Head of caudate nucleus (tissue), 42 donors: ENCODE measurements at regions not wholly inside any gene's neighbourhood (a gene's known extent, or its start where the extent isn't known, plus 50 kb on each side); places are given as distances from the start of the nearest gene placed in this dataset.

Experiments used
- DNase-seq, 42 donors: peaks; one replicate each; pipeline versions ENCODE4 v3.0.0 to v3.0.0-alpha.2; 2020 to 2021; ENCODE audit warnings: mixed read lengths in 7 of 42
- intact Hi-C: fragments of 100-400 bp; cut with DNase I; formaldehyde crosslinking; loops from one replicate; pipeline ENCODE4 v1.15.0; 2022

- DNase-seq = peak in 40 of 42 donors; percentile 2 to 80 (median 42)
Measured at GRCh38 chrX:40343319-40343718, 237.5 kb upstream of the ATP6AP2 start.

GRCh38 chrX:40340116-40340515 is 240.7 kb upstream of the ATP6AP2 start:
- intact Hi-C loops = no loop called here
- DNase-seq = no peak

More at GRCh38 chrX:40343319-40343718, 237.5 kb upstream of the ATP6AP2 start:
- intact Hi-C loops = no loop called here

DNA sequence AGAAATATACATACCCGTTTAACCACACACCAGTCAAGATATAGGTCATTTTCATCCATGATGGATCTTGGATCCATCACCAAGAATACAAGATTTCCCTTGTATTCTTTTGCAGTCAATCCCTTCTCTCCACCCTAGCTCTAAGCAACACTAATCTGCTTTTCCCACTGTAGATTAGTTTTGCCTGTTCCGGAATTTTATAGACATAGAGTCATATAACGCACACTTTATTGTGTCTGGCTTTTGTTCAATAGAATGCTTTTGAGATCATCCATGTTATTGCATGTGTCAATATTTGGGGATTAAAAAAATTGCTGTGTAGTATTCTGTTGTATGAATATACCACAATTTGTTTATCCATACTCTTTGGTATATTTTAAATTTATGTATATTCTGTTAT is 235.6 kb upstream of the BCOR start:
- intact Hi-C loops = no loop called here
- no peak for DNase-seq

- intact Hi-C loops = no loop called here
- no peak for DNase-seq
Measured at GRCh38 chrX:40331762-40332161, 234.0 kb upstream of the BCOR start.

GRCh38 chrX:40331353-40331752 is 233.6 kb upstream of the BCOR start:
- intact Hi-C loops = no loop called here
- DNase-seq = no peak

- intact Hi-C loops = no loop called here
- no peak for DNase-seq
Measured at GRCh38 chrX:40329616-40330015, 231.9 kb upstream of the BCOR start.

DNA sequence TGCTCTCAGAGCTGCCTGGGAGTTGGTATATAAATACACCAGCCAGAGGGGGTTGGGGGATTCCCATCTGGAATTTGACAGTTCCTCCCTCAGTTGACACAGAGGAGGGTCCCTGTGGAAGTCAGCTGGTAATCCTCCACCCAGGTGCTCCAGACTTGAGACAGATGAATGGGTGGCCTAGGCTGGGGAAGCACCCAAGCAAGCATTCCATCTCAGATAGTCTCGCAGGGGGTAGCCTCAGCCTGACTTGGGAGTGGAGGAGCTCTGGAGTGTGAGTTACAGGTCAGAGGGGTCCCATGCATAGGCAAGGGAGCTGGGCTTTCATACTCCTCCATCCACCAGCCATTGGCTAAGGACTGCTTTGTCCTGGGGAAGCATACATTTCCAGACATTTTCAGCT is 229.3 kb upstream of the BCOR start:
- no peak for DNase-seq

DNA sequence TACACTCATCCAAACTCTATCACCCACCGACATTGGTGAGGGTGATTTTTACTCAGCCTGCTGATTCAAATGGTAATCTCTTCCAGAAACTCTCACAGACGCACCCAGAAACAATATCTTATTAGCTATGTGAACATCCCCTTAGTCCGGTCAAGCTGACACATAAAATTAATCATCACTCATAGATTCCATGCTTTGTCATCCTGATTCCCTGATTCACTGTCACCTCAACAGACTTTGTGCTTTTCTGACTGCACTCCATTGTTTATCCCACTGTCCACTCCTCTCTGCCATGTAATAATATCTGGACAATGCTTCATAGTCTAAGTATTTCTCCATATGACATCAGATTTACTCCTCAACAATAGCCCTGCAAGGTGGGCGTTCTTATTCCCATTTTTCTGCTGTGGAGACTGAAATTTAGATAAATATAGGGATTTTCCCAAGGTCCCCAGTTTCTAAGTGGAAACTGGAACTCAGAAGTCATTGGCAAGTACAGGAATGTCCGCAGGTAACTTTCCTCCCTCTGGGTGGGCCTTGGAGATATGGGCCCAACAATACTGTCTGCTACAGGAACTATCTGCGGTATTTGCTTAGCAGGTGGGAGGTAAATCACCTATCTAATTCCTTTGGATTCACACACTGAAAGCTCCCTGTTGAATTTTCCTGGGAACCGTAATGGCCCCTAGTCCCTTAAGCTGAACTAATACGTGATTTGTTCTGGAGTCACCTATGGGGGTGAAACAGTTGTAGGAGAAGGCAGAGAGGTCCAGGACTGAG is 228.6 kb upstream of the BCOR start:
- intact Hi-C loops = no loop called here
- DNase-seq = no peak

More for the DNA sequence above, 229.3 kb upstream of the BCOR start:
- intact Hi-C loops = no loop called here

DNA sequence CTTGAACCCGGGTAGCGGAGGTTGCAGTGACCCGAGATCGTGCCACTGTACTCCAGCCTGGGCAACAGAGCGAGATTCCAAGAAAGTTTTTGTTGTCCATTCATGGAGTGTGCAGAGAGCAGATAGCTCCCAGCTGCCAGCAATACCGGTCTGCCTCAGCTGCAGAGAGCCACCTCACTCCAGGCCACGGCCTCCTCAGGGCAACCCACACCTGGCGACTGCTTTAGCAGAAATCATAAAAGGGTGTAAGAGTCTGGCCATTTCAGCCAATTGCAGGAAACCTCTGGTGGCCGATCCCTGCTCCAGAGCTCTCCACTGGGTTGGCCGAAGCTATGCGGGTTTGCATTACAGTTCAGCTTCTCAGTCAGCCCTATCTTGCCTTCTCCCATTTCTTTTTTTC is 227.4 kb upstream of the BCOR start:
- intact Hi-C loops = no loop called here
- no peak for DNase-seq

DNA sequence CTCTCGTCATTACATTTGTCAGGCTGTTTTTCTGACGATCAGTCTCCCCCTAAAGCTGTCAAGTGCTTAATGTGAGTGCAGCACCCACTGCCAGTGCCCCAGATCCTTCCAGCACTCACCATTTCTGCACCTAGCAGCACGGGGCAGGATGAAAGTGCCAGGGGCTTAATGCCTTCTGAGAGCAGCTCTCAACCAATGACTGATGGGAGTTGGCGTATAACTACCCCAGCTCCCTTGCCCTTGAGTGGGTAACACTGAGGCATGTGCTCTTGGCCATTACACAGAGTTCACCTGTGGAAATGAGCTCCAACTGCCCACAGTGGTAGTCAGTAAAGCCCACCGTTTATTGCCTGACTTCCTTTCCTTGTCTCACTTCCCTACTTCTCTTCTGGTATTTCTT is 226.2 kb upstream of the BCOR start:
- no peak for DNase-seq
- intact Hi-C loops = no loop called here

DNA sequence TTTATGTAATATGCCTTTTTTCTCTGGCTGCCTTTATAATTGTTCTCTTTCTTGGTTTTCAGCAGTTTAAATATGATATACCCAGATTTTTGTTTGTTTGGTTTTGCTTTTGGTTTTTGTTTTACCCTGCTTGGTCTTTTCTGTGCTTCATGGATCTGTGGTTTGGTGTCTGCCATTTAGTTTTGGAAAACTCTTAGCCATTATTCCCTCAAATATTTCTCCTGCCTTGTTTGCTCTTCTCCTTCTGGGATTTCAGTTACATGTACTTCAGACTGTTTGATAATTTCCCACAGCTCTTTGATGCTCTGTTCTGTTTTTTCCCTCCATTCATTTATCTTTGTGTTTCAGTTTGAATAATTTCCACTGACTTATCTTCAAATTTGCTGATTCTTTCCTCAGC is 223.1 kb upstream of the BCOR start:
- intact Hi-C loops = no loop called here

GRCh38 chrX:40318801-40319200 is 221.0 kb upstream of the BCOR start:
- intact Hi-C loops = no loop called here
- DNase-seq = no peak

More for the DNA sequence above, 223.1 kb upstream of the BCOR start:
- no peak for DNase-seq

- DNase-seq = no peak
- intact Hi-C loops = no loop called here
Measured at GRCh38 chrX:40318076-40318475, 220.3 kb upstream of the BCOR start.

GRCh38 chrX:40316502-40316901 is 218.7 kb upstream of the BCOR start:
- intact Hi-C loops = no loop called here
- no peak for DNase-seq

DNA sequence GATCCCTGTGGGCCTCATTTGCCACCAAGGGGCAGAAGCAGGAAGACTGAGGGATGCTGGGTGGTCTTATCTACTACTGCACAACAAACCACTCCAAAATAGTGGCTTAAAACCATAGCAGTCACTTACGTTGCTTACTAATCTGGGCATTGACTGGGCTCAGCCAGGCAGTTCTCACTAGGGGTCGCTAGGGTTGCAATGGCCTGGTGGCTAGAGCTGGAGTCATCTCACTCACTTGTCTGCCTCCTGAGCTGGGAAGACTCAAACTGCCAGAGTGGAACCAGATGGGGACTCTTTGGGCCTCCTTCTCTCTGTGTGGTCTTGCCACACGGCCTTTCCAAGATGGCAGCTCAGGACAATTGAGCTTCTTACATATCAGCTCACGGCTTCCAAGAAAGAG is 216.3 kb upstream of the BCOR start:
- DNase-seq = peak in 29 of 42 donors; percentile 4 to 67 (median 26)
- intact Hi-C loops = no loop called here

DNA sequence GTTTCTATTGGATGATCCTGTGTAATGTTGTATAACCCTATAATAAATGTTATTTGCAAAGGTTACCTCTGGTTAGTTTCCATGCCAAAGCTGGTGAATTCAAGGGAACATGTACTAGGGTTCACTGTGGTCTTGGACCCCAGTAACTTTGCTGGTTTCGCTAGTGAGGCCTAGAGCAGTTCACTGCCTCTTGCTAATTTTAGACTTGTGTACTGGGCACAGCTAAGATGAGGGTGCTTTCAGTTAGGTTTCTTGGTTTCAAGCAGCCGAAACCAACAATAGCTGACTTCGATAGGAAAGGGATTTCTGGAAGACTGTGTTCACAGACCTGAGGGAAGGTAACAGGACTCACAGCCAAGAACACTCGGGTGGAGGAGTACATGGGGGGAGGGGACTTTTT is 215.5 kb upstream of the BCOR start:
- DNase-seq = no peak
- intact Hi-C loops = no loop called here

- DNase-seq = no peak
- intact Hi-C loops = no loop called here
Measured at GRCh38 chrX:40310447-40310846, 212.7 kb upstream of the BCOR start.

DNA sequence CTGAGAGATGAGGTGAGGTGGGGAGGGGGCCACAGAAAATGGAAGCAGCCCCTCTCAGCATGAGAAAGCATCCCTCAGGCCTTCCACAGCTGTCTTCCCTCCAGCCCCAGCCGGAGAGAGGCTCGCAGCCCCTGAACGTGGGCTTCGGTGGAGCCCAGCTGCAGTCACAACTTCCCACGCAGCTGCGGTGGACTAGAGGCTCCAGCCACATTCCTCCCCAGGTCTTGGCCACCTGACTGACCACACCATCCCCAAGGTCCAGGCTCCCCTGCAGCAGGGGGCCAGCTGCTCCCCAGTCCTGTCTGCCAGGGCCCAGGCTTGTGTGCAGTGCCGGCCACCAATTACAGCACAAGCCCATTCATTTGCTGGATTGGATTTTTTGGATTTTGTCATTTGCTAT is 212.3 kb upstream of the BCOR start:
- intact Hi-C loops = no loop called here
- DNase-seq = no peak

GRCh38 chrX:40307871-40308270 is 210.1 kb upstream of the BCOR start:
- no peak for DNase-seq

DNA sequence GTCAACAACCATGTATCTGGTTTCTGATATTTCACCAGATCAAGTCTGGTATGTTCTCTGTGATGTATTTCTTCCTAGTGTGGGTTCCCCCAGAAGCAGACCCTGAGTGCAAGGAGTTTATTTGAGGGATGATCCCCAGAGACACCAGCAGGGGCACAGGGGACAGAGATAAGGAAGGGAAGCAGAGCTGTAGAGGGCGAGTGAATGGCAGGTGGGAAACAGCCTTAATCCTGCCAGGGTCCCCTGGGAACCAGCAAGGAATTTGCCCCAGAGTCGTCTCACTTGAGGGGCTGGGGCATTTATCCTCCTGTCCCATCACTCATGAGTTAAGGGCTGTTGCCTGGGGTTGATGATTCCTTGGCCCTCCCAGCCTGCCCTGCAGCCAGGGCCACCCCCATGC is 206.4 kb upstream of the BCOR start:
- intact Hi-C loops = no loop called here
- no peak for DNase-seq

More at GRCh38 chrX:40307871-40308270, 210.1 kb upstream of the BCOR start:
- intact Hi-C loops = no loop called here
